Vagina (tissue), 2 donors: ENCODE measurements at regions not wholly inside any gene's neighbourhood (a gene's known extent, or its start where the extent isn't known, plus 50 kb on each side); places are given as distances from the start of the nearest gene placed in this dataset.

Experiments used
- CTCF ChIP-seq, 3 experiments: fragments of 450-650 bp in 2 of 3; fragments of 200-600 bp in 1 of 3; sonication (generic) in 1 of 3; IDR thresholded peaks; one replicate each; pipeline ENCODE4 v1.5.1; 2017 to 2019; ENCODE audit warnings: antibody characterized with exemption in 3 of 3, mild to moderate bottlenecking in 2 of 3, moderate library complexity in 2 of 3
- POLR2A ChIP-seq, 2 donors: fragments of 450-650 bp; IDR thresholded peaks; one replicate each; pipeline ENCODE4 v1.6.1; 2017; ENCODE audit warnings: antibody characterized with exemption in 2 of 2, mild to moderate bottlenecking in 2 of 2, moderate library complexity in 2 of 2
- POLR2AphosphoS5 ChIP-seq, 2 donors: sonication (generic); formaldehyde crosslinking; IDR thresholded peaks; one replicate each; pipeline ENCODE4 v1.9.0; 2017; ENCODE audit warnings: antibody characterized with exemption in 2 of 2, mild to moderate bottlenecking in 2 of 2, low read depth in 1 of 2; ENCODE audit not compliant: insufficient read depth in 1 of 2

GRCh38 chr1:198445872-198446271 is 94.6 kb downstream of the ATP6V1G3 start:
- TF ChIP-seq CTCF (IDR thresholded peaks at IDR 0.05): no peak
- TF ChIP-seq POLR2A (IDR thresholded peaks at IDR 0.05): no peak
- no peak for TF ChIP-seq POLR2AphosphoS5 (IDR thresholded peaks at IDR 0.05; ENCODE audit: insufficient read depth in 1 of 2, low read depth in 1 of 2)
